Activated T-helper 17 cell treated with anti-CD3 and anti-CD28 coated beads, Interleukin-2, amount 50 U/mL, for 72 hours (primary cell): ENCODE measurements at regions not wholly inside any gene's neighbourhood (a gene's known extent, or its start where the extent isn't known, plus 50 kb on each side); places are given as distances from the start of the nearest gene placed in this dataset.

ENCODE experiments used
- ATAC-seq: fragments of 150-1000 bp; cut with Tn5 transposase; replicated peaks from 2 replicates; pipeline ENCODE4 v1.10.0; 2021; ENCODE audit warnings: mild to moderate bottlenecking, moderate library complexity
- H3K27ac Mint-ChIP-seq: one replicate; pipeline ENCODE4 v1.8.0; 2022; ENCODE audit warnings: mixed read lengths
- H3K27me3 Mint-ChIP-seq: one replicate; pipeline ENCODE4 v1.8.0; 2022; ENCODE audit warnings: mixed read lengths
- H3K36me3 Mint-ChIP-seq: one replicate; pipeline ENCODE4 v1.8.0; 2022; ENCODE audit warnings: low read depth, mild to moderate bottlenecking, mixed read lengths
- H3K4me1 Mint-ChIP-seq: one replicate; pipeline ENCODE4 v1.8.0; 2022; ENCODE audit warnings: mixed read lengths
- H3K4me3 Mint-ChIP-seq: one replicate; pipeline ENCODE4 v1.8.0; 2022; ENCODE audit warnings: mild to moderate bottlenecking, mixed read lengths
- H3K9me3 Mint-ChIP-seq: one replicate; pipeline ENCODE4 v1.8.0; 2022; ENCODE audit warnings: mixed read lengths

DNA sequence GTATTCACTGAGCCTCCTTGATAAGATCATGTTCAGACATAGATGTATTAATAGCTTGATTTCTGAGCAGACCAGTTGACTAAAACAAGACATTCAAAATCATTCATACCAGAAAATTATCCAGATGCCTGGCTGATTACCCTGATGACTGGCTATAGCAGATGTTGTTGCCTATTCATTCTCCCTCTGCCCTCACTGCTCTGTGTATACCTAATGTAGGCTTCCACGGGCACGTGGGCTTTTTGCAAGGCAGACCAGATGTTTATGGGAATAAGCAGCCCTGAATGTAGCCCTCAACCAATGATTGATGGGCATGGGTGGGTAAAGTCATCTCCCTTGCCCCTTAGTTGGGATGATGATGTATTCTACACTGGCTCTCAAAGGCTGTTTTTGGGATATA lies 289.1 kb downstream of the MBD2 start:
- no peak overlapping the region for H3K27ac Mint-ChIP-seq
- H3K9me3 Mint-ChIP-seq, result no peaks in the 10 kb centered on the region
- peak; percentile 41 for ATAC-seq
- H3K4me1 Mint-ChIP-seq, result peaks cover 5% of the 10 kb centered on the region
- H3K27me3 Mint-ChIP-seq, result no peaks in the 10 kb centered on the region
- H3K36me3 Mint-ChIP-seq, result no peaks in the 10 kb centered on the region
- H3K4me3 Mint-ChIP-seq, result no peak overlapping the region

DNA sequence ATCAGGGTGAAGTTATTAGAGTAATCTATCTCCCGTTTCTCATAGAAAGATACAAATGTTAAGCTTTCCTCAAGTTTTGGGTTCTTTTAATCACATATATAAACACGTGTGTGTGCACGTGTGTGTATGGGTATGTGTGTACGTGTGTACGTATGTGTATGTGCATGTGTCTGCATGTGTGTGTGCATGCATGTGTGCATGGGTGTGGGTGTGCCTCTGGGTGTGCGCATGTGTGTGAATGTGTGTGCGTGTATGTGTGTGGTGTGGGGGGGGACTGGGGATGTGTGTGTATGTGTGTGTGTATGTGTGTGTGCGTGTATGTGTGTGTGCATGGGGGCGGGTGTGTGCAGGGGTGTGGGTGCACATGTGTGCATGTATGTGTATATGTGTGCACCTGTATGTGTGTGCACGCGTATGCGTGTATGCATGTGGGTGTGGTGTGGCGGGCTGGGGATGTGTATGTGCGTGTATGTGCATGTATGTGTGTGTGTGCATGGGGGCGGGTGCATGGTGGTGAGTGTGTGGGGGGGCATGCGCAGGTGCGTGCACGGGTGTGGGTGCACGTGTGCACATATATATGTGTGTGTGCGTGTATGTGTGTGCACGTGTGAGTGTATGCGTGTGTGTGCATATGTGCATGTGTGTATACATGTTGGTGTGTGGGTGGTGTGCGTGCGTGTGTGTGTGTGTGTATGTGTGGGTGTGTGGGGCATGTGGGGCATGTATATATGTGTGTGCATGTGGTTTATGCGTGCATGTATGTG lies 304.0 kb downstream of the MBD2 start:
- Mint-ChIP-seq H3K4me1 (no peaks in the 10 kb centered on the region), H3K36me3 (no peaks in the 10 kb centered on the region), H3K4me3 (no peak overlapping the region), H3K9me3 (peaks cover 8% of the 10 kb centered on the region), H3K27me3 (peaks cover 17% of the 10 kb centered on the region), H3K27ac (no peak overlapping the region)
- ATAC-seq, result no peak

- Mint-ChIP-seq H3K9me3 (peaks cover 8% of the 10 kb centered on the region), H3K4me3 (no peak overlapping the region), H3K27me3 (peaks cover 17% of the 10 kb centered on the region), H3K36me3 (no peaks in the 10 kb centered on the region), H3K4me1 (no peaks in the 10 kb centered on the region), H3K27ac (no peak overlapping the region)
- ATAC-seq, result no peak
Measured at GRCh38 chr18:53918091-53918490, 306.4 kb downstream of the MBD2 start.

- Mint-ChIP-seq H3K27me3 (peaks cover 3% of the 10 kb centered on the region), H3K9me3 (no peaks in the 10 kb centered on the region), H3K4me3 (no peak overlapping the region), H3K36me3 (no peaks in the 10 kb centered on the region), H3K27ac (no peak overlapping the region), H3K4me1 (no peaks in the 10 kb centered on the region)
- ATAC-seq, result no peak
Measured at GRCh38 chr18:53911200-53911599, 313.3 kb downstream of the MBD2 start.

GRCh38 chr18:53909668-53910067 lies 314.8 kb downstream of the MBD2 start:
- Mint-ChIP-seq H3K36me3 (no peaks in the 10 kb centered on the region), H3K4me1 (no peaks in the 10 kb centered on the region), H3K9me3 (no peaks in the 10 kb centered on the region), H3K27me3 (peaks cover 15% of the 10 kb centered on the region), H3K27ac (no peak overlapping the region), H3K4me3 (no peak overlapping the region)
- peak; percentile 52 for ATAC-seq

DNA sequence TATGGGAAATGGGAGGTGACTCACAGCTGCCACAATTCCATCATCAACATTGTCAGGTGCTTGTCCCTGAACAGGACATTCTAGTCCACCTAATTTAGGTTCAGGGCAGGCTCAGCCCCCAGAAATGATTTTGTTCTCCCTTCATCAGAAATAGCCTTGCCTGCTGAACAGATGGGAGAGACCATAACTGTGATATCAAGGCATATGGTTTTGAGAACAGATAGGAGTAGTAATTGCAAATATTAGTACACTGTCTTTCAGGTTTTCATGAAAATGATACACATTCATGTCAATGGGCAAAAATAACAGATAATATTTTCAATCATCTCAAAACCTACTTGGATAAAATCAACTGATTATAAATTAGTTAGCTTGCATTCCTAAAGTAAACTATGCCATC lies 316.5 kb downstream of the MBD2 start:
- Mint-ChIP-seq H3K9me3 (no peaks in the 10 kb centered on the region), H3K36me3 (no peaks in the 10 kb centered on the region), H3K27ac (no peak overlapping the region), H3K4me3 (no peak overlapping the region), H3K4me1 (no peaks in the 10 kb centered on the region), H3K27me3 (peaks cover 20% of the 10 kb centered on the region)
- no peak for ATAC-seq

DNA sequence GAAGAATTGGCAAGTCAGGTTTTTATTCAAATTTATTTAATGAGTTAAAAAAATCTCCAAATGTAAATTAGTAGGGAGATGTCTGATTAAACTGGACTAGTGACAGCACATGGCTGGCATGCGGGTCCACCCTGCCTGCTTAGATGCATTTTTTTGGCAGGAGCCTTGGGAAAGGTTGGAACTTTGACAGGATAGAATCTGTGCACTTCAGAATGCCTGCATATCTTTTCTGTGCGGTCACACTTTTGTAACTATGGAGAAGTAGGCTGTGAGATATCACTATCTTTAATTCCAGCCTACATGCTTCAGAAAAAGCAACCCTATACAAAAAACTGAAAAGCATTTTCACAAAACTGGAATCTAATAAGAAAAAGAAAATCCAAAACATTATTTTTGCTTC lies 317.8 kb downstream of the MBD2 start:
- no peak overlapping the region for H3K4me3 Mint-ChIP-seq

DNA sequence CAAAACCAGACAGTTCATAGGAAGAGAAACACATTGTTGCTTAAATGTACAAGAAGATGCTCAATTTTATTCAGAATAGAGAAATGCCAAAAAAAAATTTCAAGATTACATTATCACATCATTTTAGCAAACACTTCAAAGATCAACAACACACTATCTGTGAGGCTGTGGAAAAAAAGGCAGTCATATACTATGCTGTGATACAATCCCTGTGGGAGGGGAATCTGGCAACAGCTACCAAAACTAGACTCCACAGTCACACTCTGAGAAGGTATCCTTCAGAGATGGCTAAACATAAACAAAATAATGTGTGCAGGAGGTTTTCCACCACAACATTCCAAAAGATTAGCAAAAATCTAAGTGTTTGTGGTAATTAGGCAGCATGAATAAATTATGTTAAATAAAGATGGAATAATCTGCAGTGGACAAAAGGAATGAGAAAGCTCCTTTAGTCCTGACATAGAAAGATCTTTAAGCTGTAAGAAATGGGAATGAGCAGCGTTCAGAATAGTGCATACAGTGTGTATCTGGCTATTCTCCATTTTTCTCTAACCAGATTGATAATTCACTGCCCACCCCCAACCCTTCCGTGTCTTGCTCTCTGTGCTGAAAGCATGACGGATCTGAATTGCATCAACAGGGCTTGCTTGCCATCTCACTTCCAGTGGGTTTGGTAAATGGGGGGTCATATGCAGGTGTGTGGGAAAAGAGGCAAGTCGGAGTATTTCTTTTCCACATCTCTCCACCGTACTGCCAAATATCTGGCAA lies 329.6 kb downstream of the MBD2 start:
- no peaks in the 10 kb centered on the region for H3K36me3 Mint-ChIP-seq
- H3K27me3 Mint-ChIP-seq, result peaks cover 13% of the 10 kb centered on the region
- H3K9me3 Mint-ChIP-seq, result no peaks in the 10 kb centered on the region
- no peak overlapping the region for H3K27ac Mint-ChIP-seq
- no peak overlapping the region for H3K4me3 Mint-ChIP-seq
- H3K4me1 Mint-ChIP-seq, result no peaks in the 10 kb centered on the region
- no peak for ATAC-seq

More for the DNA sequence above, 317.8 kb downstream of the MBD2 start:
- Mint-ChIP-seq H3K36me3 (no peaks in the 10 kb centered on the region), H3K4me1 (no peaks in the 10 kb centered on the region), H3K27me3 (peaks cover 23% of the 10 kb centered on the region), H3K27ac (no peak overlapping the region), H3K9me3 (no peaks in the 10 kb centered on the region)
- no peak for ATAC-seq

- peaks cover 10% of the 10 kb centered on the region for H3K27me3 Mint-ChIP-seq
- no peak overlapping the region for H3K4me3 Mint-ChIP-seq
- no peak overlapping the region for H3K27ac Mint-ChIP-seq
- no peak for ATAC-seq
- H3K9me3 Mint-ChIP-seq, result no peaks in the 10 kb centered on the region
- no peaks in the 10 kb centered on the region for H3K4me1 Mint-ChIP-seq
- H3K36me3 Mint-ChIP-seq, result no peaks in the 10 kb centered on the region
Measured at GRCh38 chr18:53887447-53887846, 337.0 kb downstream of the MBD2 start.

- peaks cover 7% of the 10 kb centered on the region for H3K27me3 Mint-ChIP-seq
- H3K4me3 Mint-ChIP-seq, result no peak overlapping the region
- no peak overlapping the region for H3K27ac Mint-ChIP-seq
- H3K36me3 Mint-ChIP-seq, result no peaks in the 10 kb centered on the region
- no peak for ATAC-seq
- H3K9me3 Mint-ChIP-seq, result no peaks in the 10 kb centered on the region
- no peaks in the 10 kb centered on the region for H3K4me1 Mint-ChIP-seq
Measured at GRCh38 chr18:53886058-53886457, 338.4 kb downstream of the MBD2 start.

GRCh38 chr18:53883771-53884170 lies 340.7 kb downstream of the MBD2 start:
- Mint-ChIP-seq H3K36me3 (no peaks in the 10 kb centered on the region), H3K27me3 (no peaks in the 10 kb centered on the region), H3K4me3 (no peak overlapping the region), H3K4me1 (no peaks in the 10 kb centered on the region), H3K9me3 (no peaks in the 10 kb centered on the region), H3K27ac (no peak overlapping the region)
- ATAC-seq, result no peak

DNA sequence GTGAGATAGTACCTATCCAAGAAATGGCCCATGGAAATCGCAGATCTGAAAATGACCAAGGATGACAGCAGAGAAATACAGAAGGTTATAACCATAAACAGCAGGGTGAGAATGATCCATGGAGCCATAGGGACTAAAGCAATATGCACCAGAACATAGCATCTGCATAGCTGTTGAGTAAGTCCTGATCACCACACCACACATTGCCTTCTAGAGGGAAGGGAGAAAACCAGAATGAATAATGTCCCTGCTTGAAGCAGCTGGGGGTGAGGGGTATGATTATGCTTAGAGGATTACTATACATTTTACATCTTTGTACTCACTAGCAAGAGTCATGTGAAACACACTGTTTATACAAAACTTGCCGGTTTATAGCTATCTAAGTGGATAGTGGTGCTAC lies 350.4 kb downstream of the MBD2 start:
- H3K27me3 Mint-ChIP-seq, result peaks cover 2% of the 10 kb centered on the region
- no peaks in the 10 kb centered on the region for H3K36me3 Mint-ChIP-seq
- no peaks in the 10 kb centered on the region for H3K4me1 Mint-ChIP-seq
- no peak for ATAC-seq
- H3K9me3 Mint-ChIP-seq, result no peaks in the 10 kb centered on the region
- H3K4me3 Mint-ChIP-seq, result no peak overlapping the region
- no peak overlapping the region for H3K27ac Mint-ChIP-seq

GRCh38 chr18:53864770-53865169 lies 359.7 kb downstream of the MBD2 start:
- Mint-ChIP-seq H3K9me3 (no peaks in the 10 kb centered on the region), H3K27me3 (peaks cover 10% of the 10 kb centered on the region), H3K36me3 (no peaks in the 10 kb centered on the region), H3K4me1 (no peaks in the 10 kb centered on the region), H3K4me3 (no peak overlapping the region), H3K27ac (no peak overlapping the region)
- ATAC-seq, result no peak

DNA sequence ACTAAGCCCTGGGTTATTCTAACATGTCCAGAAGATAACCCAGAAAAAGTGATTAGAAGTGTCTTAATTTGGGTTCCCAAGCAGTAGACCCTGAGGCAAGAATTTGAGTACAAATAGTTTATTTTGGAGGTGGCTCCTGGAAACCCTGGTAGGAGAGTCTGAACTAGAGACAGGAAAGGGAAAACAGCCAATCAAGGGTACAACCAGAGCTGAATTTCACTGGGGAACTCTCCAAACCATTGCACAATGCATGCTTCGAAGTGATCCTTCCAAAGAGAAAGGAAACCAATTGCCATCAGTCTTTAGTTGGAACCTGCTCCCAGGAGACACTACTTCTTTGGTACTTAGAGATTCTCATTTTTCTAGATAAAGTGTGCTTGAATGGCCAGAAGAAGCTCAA lies 361.5 kb downstream of the MBD2 start:
- Mint-ChIP-seq H3K27ac (no peak overlapping the region), H3K27me3 (peaks cover 7% of the 10 kb centered on the region), H3K4me3 (no peak overlapping the region), H3K9me3 (no peaks in the 10 kb centered on the region), H3K4me1 (no peaks in the 10 kb centered on the region), H3K36me3 (no peaks in the 10 kb centered on the region)
- ATAC-seq, result no peak

GRCh38 chr18:53861185-53861584 lies 363.3 kb downstream of the MBD2 start:
- H3K27ac Mint-ChIP-seq, result no peak overlapping the region
- H3K27me3 Mint-ChIP-seq, result peaks cover 4% of the 10 kb centered on the region
- H3K4me1 Mint-ChIP-seq, result no peaks in the 10 kb centered on the region
- no peaks in the 10 kb centered on the region for H3K9me3 Mint-ChIP-seq
- H3K36me3 Mint-ChIP-seq, result no peaks in the 10 kb centered on the region
- no peak for ATAC-seq
- H3K4me3 Mint-ChIP-seq, result no peak overlapping the region
